ENCODE measurements at regions not wholly inside any gene's neighbourhood (a gene's known extent, or its start where the extent isn't known, plus 50 kb on each side); places are given as distances from the start of the nearest gene placed in this dataset.

DNA sequence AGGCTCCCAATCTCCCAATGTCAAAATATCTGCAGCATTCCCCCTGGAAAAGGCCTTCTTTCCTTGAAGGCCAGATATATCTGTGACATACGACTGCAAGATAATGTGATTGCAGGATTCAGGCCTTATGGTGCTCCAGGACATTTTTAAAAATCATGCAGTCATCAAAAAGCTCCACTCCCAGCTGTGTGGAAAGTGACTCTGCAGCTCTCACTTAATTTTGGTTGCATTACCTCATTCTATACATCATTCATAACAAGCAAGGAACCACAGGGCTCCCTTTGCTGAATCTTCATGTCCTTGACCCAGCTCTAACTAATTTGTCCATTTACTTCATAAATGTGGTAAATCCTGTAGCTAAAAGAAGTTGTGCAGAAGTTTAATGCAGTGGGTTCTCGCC is 386.2 kb upstream of the SLC30A5 start:
- TF ChIP-seq, protein P1, sequence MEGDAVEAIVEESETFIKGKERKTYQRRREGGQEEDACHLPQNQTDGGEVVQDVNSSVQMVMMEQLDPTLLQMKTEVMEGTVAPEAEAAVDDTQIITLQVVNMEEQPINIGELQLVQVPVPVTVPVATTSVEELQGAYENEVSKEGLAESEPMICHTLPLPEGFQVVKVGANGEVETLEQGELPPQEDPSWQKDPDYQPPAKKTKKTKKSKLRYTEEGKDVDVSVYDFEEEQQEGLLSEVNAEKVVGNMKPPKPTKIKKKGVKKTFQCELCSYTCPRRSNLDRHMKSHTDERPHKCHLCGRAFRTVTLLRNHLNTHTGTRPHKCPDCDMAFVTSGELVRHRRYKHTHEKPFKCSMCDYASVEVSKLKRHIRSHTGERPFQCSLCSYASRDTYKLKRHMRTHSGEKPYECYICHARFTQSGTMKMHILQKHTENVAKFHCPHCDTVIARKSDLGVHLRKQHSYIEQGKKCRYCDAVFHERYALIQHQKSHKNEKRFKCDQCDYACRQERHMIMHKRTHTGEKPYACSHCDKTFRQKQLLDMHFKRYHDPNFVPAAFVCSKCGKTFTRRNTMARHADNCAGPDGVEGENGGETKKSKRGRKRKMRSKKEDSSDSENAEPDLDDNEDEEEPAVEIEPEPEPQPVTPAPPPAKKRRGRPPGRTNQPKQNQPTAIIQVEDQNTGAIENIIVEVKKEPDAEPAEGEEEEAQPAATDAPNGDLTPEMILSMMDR (conservative IDR thresholded peaks at IDR 0.05 in 1 of 2, IDR thresholded peaks at IDR 0.05 in 1 of 2; ENCODE audit: extremely low read depth in 1 of 2, insufficient read depth in 1 of 2, low read depth in 1 of 2, low read length in 2 of 2) = no peak
- TF ChIP-seq EZH2 (IDR thresholded peaks at IDR 0.05; ENCODE audit: borderline replicate concordance, low read length) = no peak
